ENCODE measurements at regions not wholly inside any gene's neighbourhood (a gene's known extent, or its start where the extent isn't known, plus 50 kb on each side); places are given as distances from the start of the nearest gene placed in this dataset.
"Not testable (repeated sequence)": the region's sequence is repeated elsewhere in the genome, so short reads cannot be mapped to it uniquely, and the experiment has no call there.

- TF ChIP-seq EZH2 (IDR thresholded peaks at IDR 0.05; ENCODE audit: borderline replicate concordance); CTCF (IDR thresholded peaks at IDR 0.05; ENCODE audit: poor library complexity): not testable (repeated sequence)
Measured at GRCh38 chr2:111320965-111321364, 200.3 kb downstream of the BCL2L11 start.
